GM18520 (cell line): ENCODE measurements at regions not wholly inside any gene's neighbourhood (a gene's known extent, or its start where the extent isn't known, plus 50 kb on each side); places are given as distances from the start of the nearest gene placed in this dataset.
"Not testable (repeated sequence)": the region's sequence is repeated elsewhere in the genome, so short reads cannot be mapped to it uniquely, and the experiment has no call there.

Experiments used
- ATAC-seq: cut with Tn5 transposase; IDR thresholded peaks from one replicate; pipeline ENCODE4 v1.9.1; 2021; ENCODE audit not compliant: unreplicated experiment

GRCh38 chrX:6990552-6991193, 156.8 kb upstream of the STS start:
- ATAC-seq, result no peak

- no peak for ATAC-seq
Measured at GRCh38 chrX:6989858-6990257, 157.7 kb upstream of the STS start.

DNA sequence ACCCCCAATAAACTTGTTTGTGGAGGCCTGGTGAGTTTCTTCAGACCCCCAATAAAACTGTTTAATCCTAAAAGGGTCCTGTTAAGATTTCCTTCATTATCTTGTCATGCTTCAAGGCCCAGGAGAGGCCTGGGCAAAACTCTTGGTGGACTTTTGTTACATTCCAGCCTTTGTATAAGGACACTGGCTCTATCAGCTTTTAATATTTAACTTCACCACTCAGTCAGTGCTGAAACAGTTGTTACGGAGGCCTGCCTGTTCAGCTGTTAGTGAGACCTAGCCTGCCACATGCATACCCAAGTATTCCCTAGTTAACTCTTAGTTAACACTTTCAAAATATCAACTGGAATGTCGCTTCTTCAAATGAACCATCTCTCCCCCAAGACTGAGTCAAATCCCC, 158.8 kb upstream of the STS start:
- ATAC-seq, result not testable (repeated sequence)

DNA sequence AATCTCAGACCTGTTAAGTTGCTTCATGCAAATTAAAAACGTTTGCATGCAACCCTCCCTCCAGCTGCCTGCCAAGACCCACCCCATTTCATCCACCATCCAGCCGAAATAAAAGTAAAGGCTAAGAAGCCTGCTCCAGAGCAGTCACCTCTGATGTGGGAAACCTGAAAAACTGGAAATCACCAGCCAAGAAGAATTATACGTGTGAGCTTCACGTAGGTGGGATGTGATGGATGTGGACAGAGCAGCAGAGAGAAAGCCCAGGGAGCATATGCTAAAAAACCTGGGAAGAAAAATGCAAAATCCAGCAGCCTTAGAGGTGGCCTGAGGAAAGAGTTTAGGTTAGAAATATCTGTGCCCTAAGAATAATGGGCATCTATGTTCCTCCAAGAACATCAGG, 160.6 kb upstream of the STS start:
- no peak for ATAC-seq

- no peak for ATAC-seq
Measured at GRCh38 chrX:6985537-6985936, 162.0 kb upstream of the STS start.

DNA sequence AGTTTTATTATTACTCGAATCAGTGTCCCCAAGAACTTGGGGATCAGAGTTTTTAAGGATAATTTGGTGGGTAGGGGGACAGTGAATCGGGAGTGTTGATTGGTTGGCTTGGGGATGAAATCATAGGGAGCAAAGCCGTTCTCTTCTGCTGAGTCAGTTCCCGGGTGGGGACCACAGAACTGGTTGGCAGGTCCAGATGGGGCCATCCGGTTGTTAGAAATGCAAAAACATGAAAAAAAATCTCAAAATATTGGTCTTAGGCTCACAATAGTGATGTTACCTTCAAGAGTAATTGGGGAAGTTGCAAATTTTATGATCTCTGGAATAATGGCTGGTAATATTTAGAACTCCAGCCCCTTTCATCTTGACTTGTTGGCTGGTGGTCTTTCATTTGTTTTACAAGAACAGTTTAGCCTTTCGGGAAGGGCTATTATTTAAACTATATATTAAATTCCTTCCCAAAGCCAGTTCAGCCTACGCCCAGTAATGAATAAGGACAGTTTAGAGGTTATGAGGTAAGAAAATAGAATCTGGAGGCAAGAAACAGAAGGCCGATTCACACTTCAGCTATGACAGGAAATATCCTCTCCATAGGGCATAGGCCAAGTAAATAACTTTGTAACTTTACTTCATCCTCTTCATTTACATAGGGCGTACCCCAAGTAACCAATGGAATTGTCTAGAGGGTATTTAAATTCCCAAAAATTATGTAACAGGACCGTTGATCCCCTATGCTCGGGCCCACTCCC, 164.1 kb upstream of the STS start:
- ATAC-seq, result no peak

- no peak for ATAC-seq
Measured at GRCh38 chrX:6981718-6982406, 165.7 kb upstream of the STS start.

GRCh38 chrX:6980981-6981380, 166.5 kb upstream of the STS start:
- ATAC-seq, result no peak

DNA sequence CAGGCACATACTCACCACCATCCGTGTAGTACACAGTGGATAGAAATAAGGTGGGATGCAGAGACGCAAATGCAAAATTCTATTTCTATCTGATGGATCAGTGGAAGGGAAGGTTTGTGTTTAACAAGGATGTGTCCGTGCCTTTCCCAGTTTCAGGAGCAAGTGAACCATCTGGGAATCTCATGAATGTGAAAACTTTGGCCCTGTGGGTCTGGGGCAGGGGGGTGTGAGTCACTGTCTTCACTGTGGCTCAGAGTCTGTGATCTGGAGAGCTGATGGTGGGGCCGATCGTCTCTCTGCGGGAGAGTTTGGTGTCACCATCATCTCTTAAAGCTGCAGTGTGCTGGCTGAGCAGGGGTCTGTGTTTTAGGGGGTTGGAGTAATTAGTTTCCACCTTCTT, 179.3 kb upstream of the STS start:
- no peak for ATAC-seq

- no peak for ATAC-seq
Measured at GRCh38 chrX:6965729-6966128, 181.8 kb upstream of the STS start.

DNA sequence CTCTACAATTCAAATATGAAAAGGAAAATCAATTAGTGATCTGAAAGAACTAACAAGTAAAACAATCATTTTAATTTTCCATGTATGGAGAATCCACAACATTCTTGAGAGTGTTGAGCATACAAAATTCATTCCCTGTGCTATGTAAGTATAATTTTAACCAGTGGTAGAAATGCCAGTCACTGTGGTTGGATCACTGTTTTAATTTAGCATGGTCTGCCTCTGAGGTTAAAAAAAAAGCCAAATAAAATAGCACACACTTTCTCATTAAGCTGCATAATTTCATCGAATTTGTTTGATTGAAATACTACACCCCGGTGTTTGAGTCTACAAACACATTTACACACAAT, 185.5 kb upstream of the STS start:
- no peak for ATAC-seq

DNA sequence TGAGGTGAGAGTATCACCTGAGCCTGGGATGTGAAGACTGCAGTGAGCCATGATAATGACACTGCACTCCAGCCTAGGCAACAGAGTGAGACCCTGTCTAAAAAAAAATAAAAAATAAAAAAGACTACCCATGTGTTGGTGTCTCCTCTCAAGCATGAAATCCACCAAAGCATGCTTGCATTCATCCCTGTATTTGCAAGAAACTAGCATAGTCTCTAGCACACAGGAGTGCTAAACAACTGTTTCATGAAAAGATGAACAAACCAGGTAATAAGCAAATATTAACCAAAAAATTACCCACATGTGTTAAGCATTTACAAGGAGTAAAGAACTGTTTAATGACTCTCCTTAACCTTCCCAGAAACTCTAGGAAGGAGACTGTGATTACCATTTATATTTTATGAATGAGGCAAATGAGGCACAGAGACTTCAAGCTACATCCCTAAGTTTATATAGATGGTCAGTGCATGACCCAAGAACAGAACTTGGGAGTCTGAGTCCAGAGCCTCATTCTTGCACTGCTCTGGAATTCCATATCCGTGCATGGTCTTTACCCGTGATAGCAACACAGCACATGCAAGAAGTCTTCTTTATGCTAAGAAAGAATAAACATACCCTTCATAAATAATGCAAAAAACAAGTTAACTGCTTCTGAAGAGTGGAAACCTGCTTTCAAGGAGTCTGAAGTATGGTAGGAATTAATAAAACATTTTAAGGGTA, 186.1 kb upstream of the STS start:
- no peak for ATAC-seq

GRCh38 chrX:6959006-6959405, 188.5 kb upstream of the STS start:
- ATAC-seq, result no peak

DNA sequence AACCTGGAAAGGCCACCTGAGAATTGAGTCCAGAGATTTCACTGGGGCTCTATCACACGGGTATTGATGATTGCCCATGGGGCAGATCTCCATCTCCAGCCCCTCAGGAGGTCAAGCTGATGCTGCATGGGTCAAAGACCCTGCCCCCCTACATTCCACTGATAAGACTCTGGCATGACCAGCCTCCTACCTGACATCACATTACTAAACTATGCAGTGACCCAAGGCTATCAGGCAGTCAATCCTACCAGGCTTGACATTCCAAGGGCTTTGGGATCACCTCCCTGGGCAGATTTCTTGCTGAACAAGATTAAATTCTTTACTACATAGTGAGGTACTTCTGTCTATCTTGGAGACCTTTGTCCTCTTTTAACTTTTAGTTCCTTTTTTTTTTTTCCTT, 192.7 kb upstream of the STS start:
- no peak for ATAC-seq

DNA sequence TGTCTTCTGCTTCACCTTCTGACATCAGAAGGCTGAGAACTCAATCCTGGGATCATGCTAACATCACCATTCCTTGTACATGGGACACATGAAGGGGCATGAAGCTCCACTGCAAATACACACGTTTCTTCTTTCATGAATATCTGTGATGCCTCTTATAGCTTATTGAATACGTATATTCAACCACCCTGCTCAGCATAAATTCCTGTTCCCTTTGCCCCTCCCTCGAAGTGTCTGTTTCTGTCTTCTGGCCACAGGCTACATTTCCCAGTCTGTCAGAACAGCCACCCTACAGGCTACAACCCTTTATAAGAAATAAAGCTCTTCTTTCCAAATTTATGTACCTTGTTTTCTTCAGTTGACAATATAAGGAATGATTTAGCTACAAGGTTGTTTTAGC, 201.3 kb upstream of the STS start:
- no peak for ATAC-seq

DNA sequence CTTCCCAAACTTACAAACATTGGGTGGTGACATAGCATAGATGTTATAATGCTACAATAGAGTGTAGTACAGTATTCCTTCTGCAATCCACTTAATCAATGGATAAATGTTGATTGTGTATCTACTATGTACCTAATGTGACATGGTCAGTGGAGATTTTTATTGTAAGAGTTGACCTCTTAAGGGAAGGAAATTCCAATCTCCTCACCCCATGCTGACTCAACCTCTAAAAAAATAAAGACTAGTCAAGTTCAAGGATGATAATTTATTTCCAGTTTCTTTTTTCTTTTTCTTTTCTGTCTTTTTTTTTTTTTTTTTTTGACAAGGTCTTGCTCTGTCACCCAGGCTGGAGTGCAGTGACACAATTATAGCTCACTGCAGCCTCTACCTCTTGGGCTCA, 206.5 kb upstream of the STS start:
- ATAC-seq, result no peak

- ATAC-seq, result not testable (repeated sequence)
Measured at GRCh38 chrX:6932942-6933341, 214.6 kb upstream of the STS start.

- no peak for ATAC-seq
Measured at GRCh38 chrX:6930307-6930849, 217.1 kb upstream of the STS start.

DNA sequence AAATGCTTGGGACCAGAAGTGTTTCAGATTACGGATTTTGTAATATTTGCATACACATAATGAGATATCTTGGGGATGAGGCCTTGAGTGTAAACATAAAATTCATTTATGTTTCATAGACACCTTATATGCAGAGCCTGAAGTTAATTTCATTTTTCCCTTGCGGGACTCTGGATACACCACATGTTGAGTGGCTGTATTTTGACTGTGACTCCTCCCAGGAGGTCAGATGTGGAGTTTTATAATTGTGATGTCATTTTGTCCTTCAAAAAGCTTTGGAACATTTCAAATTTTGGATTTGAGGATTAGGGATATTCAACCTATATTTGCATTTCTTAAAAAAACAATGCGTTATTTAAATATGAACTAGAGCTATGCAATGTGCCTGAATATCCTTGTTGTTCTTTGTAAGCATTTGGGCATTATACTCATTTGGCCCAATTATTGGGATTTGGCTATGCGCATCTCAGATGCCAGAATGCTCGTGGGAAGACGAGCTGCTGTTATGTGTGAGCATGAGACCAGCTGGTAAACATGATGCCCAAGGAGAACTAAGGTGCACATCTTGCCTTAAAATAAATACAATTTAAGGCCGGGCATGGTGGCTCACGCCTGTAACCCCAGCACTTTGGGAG, 223.0 kb upstream of the STS start:
- no peak for ATAC-seq

- ATAC-seq, result no peak
Measured at GRCh38 chrX:6917666-6918065, 229.8 kb upstream of the STS start.

DNA sequence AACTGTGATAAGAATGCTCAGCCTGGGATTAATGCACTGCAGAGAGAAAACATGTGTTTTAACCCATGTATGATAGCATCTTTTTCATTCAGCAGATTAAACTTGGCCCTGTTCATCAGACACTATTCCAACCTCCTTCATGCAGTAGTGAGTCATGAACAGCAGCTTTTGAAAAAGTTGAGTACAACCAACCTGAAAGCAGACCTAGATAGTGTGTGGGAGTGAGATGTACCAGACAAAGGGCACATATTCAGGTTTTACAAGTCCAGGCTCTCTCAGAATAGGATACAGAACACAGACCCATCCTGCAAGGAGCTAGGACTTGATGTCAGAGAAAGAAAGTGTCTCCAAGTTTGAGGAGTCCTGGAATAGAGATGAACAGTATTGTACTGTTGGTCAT, 237.3 kb upstream of the STS start:
- ATAC-seq, result no peak
